ENCODE measurements at regions not wholly inside any gene's neighbourhood (a gene's known extent, or its start where the extent isn't known, plus 50 kb on each side); places are given as distances from the start of the nearest gene placed in this dataset.

- TF ChIP-seq MAX (IDR thresholded peaks at IDR 0.05) = no peak
Measured at GRCh38 chr7:155387066-155387620, 70.8 kb upstream of the EN2 start.

- no peak for TF ChIP-seq USF1 (IDR thresholded peaks at IDR 0.05)
- TF ChIP-seq CEBPB (IDR thresholded peaks at IDR 0.05) = no peak
- no peak for TF ChIP-seq NFIC (IDR thresholded peaks at IDR 0.05)
- TF ChIP-seq CREB1 (IDR thresholded peaks at IDR 0.05; ENCODE audit: low read depth) = no peak
- TF ChIP-seq ZBTB7A (IDR thresholded peaks at IDR 0.05; ENCODE audit: low read depth) = no peak
- TF ChIP-seq TEAD4 (IDR thresholded peaks at IDR 0.05) = no peak
- TF ChIP-seq TCF12 (IDR thresholded peaks at IDR 0.05; ENCODE audit: low read depth) = no peak
- no peak for TF ChIP-seq RAD21 (IDR thresholded peaks at IDR 0.05; ENCODE audit: low read depth)
- no peak for TF ChIP-seq TAF1 (IDR thresholded peaks at IDR 0.05; ENCODE audit: low read depth)
- no peak for TF ChIP-seq EGR1 (IDR thresholded peaks at IDR 0.05)
- no peak for TF ChIP-seq YY1 (IDR thresholded peaks at IDR 0.05; ENCODE audit: low read depth)
- TF ChIP-seq REST (IDR thresholded peaks at IDR 0.05; ENCODE audit: low read depth) = no peak
Measured at GRCh38 chr7:155388561-155388960, 69.4 kb upstream of the EN2 start.

GRCh38 chr7:155391414-155391813 is 66.5 kb upstream of the EN2 start:
- TF ChIP-seq CREB1 (IDR thresholded peaks at IDR 0.05; ENCODE audit: low read depth) (no peak), TCF12 (IDR thresholded peaks at IDR 0.05; ENCODE audit: low read depth) (no peak), NFIC (IDR thresholded peaks at IDR 0.05) (no peak), ZBTB7A (IDR thresholded peaks at IDR 0.05; ENCODE audit: low read depth) (no peak), RAD21 (IDR thresholded peaks at IDR 0.05; ENCODE audit: low read depth) (no peak), TAF1 (IDR thresholded peaks at IDR 0.05; ENCODE audit: low read depth) (no peak), YY1 (IDR thresholded peaks at IDR 0.05; ENCODE audit: low read depth) (no peak), TEAD4 (IDR thresholded peaks at IDR 0.05) (no peak)

GRCh38 chr7:155392726-155393570 is 65.0 kb upstream of the EN2 start:
- TF ChIP-seq REST (IDR thresholded peaks at IDR 0.05; ENCODE audit: low read depth) = no peak
- no peak for TF ChIP-seq EGR1 (IDR thresholded peaks at IDR 0.05)
- TF ChIP-seq EP300 (IDR thresholded peaks at IDR 0.05; ENCODE audit: borderline replicate concordance) = no peak
- no peak for TF ChIP-seq USF1 (IDR thresholded peaks at IDR 0.05)
- no peak for TF ChIP-seq CREB1 (IDR thresholded peaks at IDR 0.05; ENCODE audit: low read depth)
- TF ChIP-seq MAX (IDR thresholded peaks at IDR 0.05) = no peak
- no peak for TF ChIP-seq TCF12 (IDR thresholded peaks at IDR 0.05; ENCODE audit: low read depth)
- no peak for TF ChIP-seq RAD21 (IDR thresholded peaks at IDR 0.05; ENCODE audit: low read depth)
- no peak for TF ChIP-seq YY1 (IDR thresholded peaks at IDR 0.05; ENCODE audit: low read depth)
- no peak for TF ChIP-seq TAF1 (IDR thresholded peaks at IDR 0.05; ENCODE audit: low read depth)
- TF ChIP-seq NFIC (IDR thresholded peaks at IDR 0.05) = no peak
- no peak for TF ChIP-seq ZBTB7A (IDR thresholded peaks at IDR 0.05; ENCODE audit: low read depth)
- no peak for TF ChIP-seq FOXM1 (IDR thresholded peaks at IDR 0.05; ENCODE audit: borderline replicate concordance, low read depth)
- no peak for TF ChIP-seq TEAD4 (IDR thresholded peaks at IDR 0.05)
- no peak for TF ChIP-seq CEBPB (IDR thresholded peaks at IDR 0.05)

GRCh38 chr7:155394413-155394812 is 63.5 kb upstream of the EN2 start:
- TF ChIP-seq EGR1 (IDR thresholded peaks at IDR 0.05) (no peak), FOXM1 (IDR thresholded peaks at IDR 0.05; ENCODE audit: borderline replicate concordance, low read depth) (no peak), TCF12 (IDR thresholded peaks at IDR 0.05; ENCODE audit: low read depth) (no peak), NFIC (IDR thresholded peaks at IDR 0.05) (no peak), MAX (IDR thresholded peaks at IDR 0.05) (no peak), YY1 (IDR thresholded peaks at IDR 0.05; ENCODE audit: low read depth) (no peak), RAD21 (IDR thresholded peaks at IDR 0.05; ENCODE audit: low read depth) (no peak), TEAD4 (IDR thresholded peaks at IDR 0.05) (no peak), CEBPB (IDR thresholded peaks at IDR 0.05) (no peak), REST (IDR thresholded peaks at IDR 0.05; ENCODE audit: low read depth) (no peak), EP300 (IDR thresholded peaks at IDR 0.05; ENCODE audit: borderline replicate concordance) (no peak), CREB1 (IDR thresholded peaks at IDR 0.05; ENCODE audit: low read depth) (no peak)
